ENCODE measurements at regions not wholly inside any gene's neighbourhood (a gene's known extent, or its start where the extent isn't known, plus 50 kb on each side); places are given as distances from the start of the nearest gene placed in this dataset.

- TF ChIP-seq CTCF (IDR thresholded peaks at IDR 0.05; ENCODE audit: poor library complexity) = no peak
- TF ChIP-seq EZH2 (IDR thresholded peaks at IDR 0.05; ENCODE audit: borderline replicate concordance) = no peak
- no peak for TF ChIP-seq EZH2phosphoT487 (IDR thresholded peaks at IDR 0.05; ENCODE audit: low read depth, severe bottlenecking, unreplicated experiment)
These were observed 1074.1 kb downstream of the XPNPEP1 start for GRCh38 chr10:108849186-108849585.
